T follicular helper cell (primary cell): ENCODE measurements at regions not wholly inside any gene's neighbourhood (a gene's known extent, or its start where the extent isn't known, plus 50 kb on each side); places are given as distances from the start of the nearest gene placed in this dataset.

ENCODE experiments used
- DNase-seq: peaks from one replicate; pipeline ENCODE4 v3.0.0-alpha.2; 2020; ENCODE audit warnings: low read depth

DNA sequence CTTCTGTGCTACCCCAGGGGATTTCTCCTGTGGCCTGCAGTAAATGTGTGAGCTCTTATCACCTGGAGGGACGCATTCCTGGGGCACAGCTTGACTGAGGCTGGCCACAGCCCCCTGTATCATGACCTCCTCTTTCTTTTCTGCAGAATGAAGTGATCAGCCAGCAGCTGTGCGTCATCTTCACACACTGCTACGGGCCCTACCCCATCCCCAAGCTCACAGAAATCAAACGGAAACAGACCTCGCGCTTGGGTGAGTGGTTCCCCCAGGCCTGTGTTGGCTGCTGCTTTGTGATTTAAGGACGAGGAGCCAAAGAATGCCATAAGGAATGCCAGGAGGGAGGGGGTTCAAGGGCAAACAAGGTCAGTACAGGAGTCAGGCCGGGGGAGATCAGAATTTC lies 50.5 kb upstream of the PWP1 start:
- no peak for DNase-seq
